ENCODE measurements at regions not wholly inside any gene's neighbourhood (a gene's known extent, or its start where the extent isn't known, plus 50 kb on each side); places are given as distances from the start of the nearest gene placed in this dataset.

DNA sequence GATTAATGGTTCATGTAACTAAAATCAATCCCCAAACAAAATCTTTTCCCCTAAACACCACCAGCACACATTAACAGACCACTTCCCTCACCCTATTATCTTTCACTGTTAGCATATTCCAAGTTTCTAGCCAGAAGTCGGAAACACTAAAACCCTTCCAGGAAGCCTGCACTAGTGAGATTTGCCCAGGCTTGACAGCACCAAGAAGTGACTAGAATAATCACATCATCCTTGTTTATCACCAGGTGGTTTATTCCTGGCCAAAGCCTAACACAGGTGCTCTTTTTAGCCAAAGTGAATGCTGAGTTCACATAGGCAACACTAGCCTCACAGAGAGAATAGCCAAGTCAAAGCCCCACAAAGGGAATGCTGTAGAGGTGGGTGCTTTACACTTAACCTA lies 221.2 kb upstream of the HNRNPA3 start:
- H3K27me3 Mint-ChIP-seq (ENCODE audit: unreplicated experiment): peaks cover 1% of the 10 kb centered on the region
- H3K36me3 Mint-ChIP-seq (ENCODE audit: unreplicated experiment): no peaks in the 10 kb centered on the region
- H3K4me1 Mint-ChIP-seq (ENCODE audit: low read depth, unreplicated experiment): peaks cover 10% of the 10 kb centered on the region
- H3K9me3 Mint-ChIP-seq (ENCODE audit: unreplicated experiment): no peaks in the 10 kb centered on the region
- no peak overlapping the region for H3K4me3 Mint-ChIP-seq (ENCODE audit: unreplicated experiment)
- H3K27ac Mint-ChIP-seq (ENCODE audit: unreplicated experiment): no peak overlapping the region
- DNase-seq: no peak
- TF ChIP-seq, protein P1, sequence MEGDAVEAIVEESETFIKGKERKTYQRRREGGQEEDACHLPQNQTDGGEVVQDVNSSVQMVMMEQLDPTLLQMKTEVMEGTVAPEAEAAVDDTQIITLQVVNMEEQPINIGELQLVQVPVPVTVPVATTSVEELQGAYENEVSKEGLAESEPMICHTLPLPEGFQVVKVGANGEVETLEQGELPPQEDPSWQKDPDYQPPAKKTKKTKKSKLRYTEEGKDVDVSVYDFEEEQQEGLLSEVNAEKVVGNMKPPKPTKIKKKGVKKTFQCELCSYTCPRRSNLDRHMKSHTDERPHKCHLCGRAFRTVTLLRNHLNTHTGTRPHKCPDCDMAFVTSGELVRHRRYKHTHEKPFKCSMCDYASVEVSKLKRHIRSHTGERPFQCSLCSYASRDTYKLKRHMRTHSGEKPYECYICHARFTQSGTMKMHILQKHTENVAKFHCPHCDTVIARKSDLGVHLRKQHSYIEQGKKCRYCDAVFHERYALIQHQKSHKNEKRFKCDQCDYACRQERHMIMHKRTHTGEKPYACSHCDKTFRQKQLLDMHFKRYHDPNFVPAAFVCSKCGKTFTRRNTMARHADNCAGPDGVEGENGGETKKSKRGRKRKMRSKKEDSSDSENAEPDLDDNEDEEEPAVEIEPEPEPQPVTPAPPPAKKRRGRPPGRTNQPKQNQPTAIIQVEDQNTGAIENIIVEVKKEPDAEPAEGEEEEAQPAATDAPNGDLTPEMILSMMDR (IDR thresholded peaks at IDR 0.05; ENCODE audit: partially characterized antibody, unreplicated experiment): no peak

DNA sequence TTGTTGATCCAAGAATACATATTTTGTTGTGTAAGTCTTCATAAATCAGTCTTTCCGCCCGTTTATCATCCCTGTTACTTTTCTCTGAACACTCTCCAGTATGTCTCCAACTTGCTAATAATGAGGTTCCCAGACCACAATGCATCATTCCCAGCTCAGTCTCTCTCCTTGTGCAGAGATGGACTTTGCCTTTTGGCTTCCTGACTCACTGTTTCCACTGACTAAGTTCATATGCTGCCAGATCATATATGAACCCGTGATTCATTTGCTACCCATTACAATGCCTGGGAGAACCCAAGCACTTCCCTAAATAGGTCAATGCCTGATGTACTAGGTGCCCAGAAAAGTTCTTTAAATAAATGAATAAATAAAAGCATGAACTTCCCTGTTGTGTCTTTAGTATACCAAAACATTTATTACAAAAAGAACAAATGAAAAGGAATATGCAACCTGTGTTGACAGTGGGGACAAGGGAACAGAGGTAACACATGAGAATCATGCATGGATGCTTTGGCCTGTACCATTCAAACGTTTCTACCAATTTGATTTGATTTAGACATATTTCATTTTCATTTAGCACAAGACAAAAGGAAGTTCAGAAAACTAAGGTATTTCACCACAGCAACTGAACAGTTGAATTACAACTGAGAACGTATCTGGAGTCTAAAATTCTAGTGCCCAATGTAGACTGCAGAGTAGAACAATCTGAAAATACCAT lies 215.4 kb upstream of the HNRNPA3 start:
- no peaks in the 10 kb centered on the region for H3K27me3 Mint-ChIP-seq (ENCODE audit: unreplicated experiment)
- no peaks in the 10 kb centered on the region for H3K9me3 Mint-ChIP-seq (ENCODE audit: unreplicated experiment)
- H3K4me3 Mint-ChIP-seq (ENCODE audit: unreplicated experiment): no peak overlapping the region
- TF ChIP-seq, protein P1 (IDR thresholded peaks at IDR 0.05; ENCODE audit: partially characterized antibody, unreplicated experiment): no peak
- H3K36me3 Mint-ChIP-seq (ENCODE audit: unreplicated experiment): no peaks in the 10 kb centered on the region
- H3K27ac Mint-ChIP-seq (ENCODE audit: unreplicated experiment): no peak overlapping the region
- H3K4me1 Mint-ChIP-seq (ENCODE audit: low read depth, unreplicated experiment): no peaks in the 10 kb centered on the region
- DNase-seq: no peak

DNA sequence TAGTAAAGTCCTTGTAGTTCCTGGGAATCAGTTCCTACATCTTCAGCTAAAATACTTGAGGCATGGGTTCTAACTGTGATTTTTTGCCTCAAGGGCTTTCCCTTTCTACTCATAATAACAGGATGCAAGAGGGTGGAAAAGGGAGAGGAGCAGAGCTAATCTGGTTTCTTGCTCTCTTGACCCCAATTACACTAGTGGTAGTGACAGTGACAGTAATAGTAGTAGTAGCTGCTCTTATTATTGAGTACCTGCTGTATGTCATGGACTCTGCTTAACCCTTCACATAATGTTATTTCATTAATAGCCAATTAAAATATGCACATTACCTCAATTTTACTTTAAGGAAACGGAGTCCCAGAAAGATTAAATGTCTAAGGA lies 214.8 kb upstream of the HNRNPA3 start:
- H3K27ac Mint-ChIP-seq (ENCODE audit: unreplicated experiment): no peak overlapping the region
- no peaks in the 10 kb centered on the region for H3K27me3 Mint-ChIP-seq (ENCODE audit: unreplicated experiment)
- no peaks in the 10 kb centered on the region for H3K9me3 Mint-ChIP-seq (ENCODE audit: unreplicated experiment)
- no peaks in the 10 kb centered on the region for H3K4me1 Mint-ChIP-seq (ENCODE audit: low read depth, unreplicated experiment)
- no peaks in the 10 kb centered on the region for H3K36me3 Mint-ChIP-seq (ENCODE audit: unreplicated experiment)
- DNase-seq: no peak
- TF ChIP-seq, protein P1 (IDR thresholded peaks at IDR 0.05; ENCODE audit: partially characterized antibody, unreplicated experiment): no peak
- no peak overlapping the region for H3K4me3 Mint-ChIP-seq (ENCODE audit: unreplicated experiment)

DNA sequence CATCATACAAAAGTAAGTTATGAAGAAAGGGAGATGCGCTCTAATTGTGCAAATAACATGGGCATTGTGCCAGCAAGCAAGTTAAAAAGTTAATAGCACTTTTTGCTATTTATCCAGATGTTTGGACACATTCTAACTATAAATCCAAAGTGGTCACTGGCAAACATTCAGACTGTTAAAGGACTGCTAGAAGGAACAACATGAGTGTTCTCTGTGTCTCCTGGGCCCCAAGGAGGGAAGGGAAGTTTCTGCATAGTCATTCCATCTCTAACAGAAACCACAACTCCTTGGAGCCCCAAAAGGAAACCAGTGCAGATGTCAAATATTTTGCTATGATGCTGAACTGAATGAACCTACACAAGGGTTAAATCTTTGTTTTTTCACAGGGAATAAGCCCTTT lies 213.3 kb upstream of the HNRNPA3 start:
- Mint-ChIP-seq H3K27me3 (ENCODE audit: unreplicated experiment) (no peaks in the 10 kb centered on the region), H3K4me3 (ENCODE audit: unreplicated experiment) (no peak overlapping the region), H3K9me3 (ENCODE audit: unreplicated experiment) (peaks cover 2% of the 10 kb centered on the region), H3K27ac (ENCODE audit: unreplicated experiment) (no peak overlapping the region), H3K4me1 (ENCODE audit: low read depth, unreplicated experiment) (no peaks in the 10 kb centered on the region), H3K36me3 (ENCODE audit: unreplicated experiment) (no peaks in the 10 kb centered on the region)
- no peak for DNase-seq
- TF ChIP-seq, protein P1 (IDR thresholded peaks at IDR 0.05; ENCODE audit: partially characterized antibody, unreplicated experiment): no peak

DNA sequence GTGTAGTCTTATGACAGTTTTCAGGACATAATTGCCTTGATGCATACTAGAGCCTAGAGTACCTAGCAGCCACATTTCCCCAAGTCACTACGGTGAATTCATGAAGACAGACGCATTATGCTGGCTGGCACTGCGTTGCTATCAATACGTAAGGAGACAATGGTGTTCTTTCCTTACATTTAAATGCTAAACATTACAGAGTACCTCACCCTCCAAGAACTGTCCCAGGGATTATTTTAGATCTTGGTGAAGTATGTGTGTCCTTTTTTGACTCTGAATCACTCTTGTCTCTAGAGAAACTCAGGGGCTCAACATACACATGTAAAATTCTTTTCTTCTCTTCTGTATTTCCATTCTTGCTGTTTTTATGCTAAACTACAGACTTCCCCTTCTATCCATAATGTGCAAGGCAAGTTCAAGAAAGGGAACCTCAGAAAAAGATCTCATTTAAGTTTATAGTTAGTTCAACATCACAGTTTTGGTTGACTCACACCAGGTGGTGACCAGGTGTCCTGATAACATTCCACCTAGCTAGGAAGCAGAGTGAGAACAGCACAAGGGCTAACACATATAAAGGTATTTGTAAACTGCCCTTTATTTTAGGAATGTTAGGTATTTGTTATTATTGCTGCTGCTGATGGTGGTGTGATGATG lies 212.4 kb upstream of the HNRNPA3 start:
- no peak for DNase-seq
- H3K4me1 Mint-ChIP-seq (ENCODE audit: low read depth, unreplicated experiment): no peaks in the 10 kb centered on the region
- no peak overlapping the region for H3K4me3 Mint-ChIP-seq (ENCODE audit: unreplicated experiment)
- peaks cover 2% of the 10 kb centered on the region for H3K9me3 Mint-ChIP-seq (ENCODE audit: unreplicated experiment)
- TF ChIP-seq, protein P1 (IDR thresholded peaks at IDR 0.05; ENCODE audit: partially characterized antibody, unreplicated experiment): no peak
- no peaks in the 10 kb centered on the region for H3K27me3 Mint-ChIP-seq (ENCODE audit: unreplicated experiment)
- H3K27ac Mint-ChIP-seq (ENCODE audit: unreplicated experiment): no peak overlapping the region
- H3K36me3 Mint-ChIP-seq (ENCODE audit: unreplicated experiment): no peaks in the 10 kb centered on the region
